ENCODE measurements at regions not wholly inside any gene's neighbourhood (a gene's known extent, or its start where the extent isn't known, plus 50 kb on each side); places are given as distances from the start of the nearest gene placed in this dataset.

GRCh38 chr2:215612786-215613185 lies 176.9 kb upstream of the FN1 start:
- TF ChIP-seq ZNF23 (CRISPR knock-in tag; IDR thresholded peaks at IDR 0.05): no peak
- TF ChIP-seq TCF15 (CRISPR knock-in tag; IDR thresholded peaks at IDR 0.05): no peak
- no peak for TF ChIP-seq SRSF9 (IDR thresholded peaks at IDR 0.05; ENCODE audit: borderline replicate concordance, low read depth, low read length)
- Histone ChIP-seq H3K27ac (ENCODE audit: extremely low read depth, low read depth, low read length) (no peak overlapping the region), H3K9me1 (ENCODE audit: control insufficient read depth, insufficient read depth, low read length) (no peaks in the 10 kb centered on the region), H3K9ac (ENCODE audit: insufficient read depth in 1 of 2, low read depth in 2 of 2, low read length in 2 of 2) (no peak overlapping the region), H3K4me1 (replicated peaks in 1 of 2; ENCODE audit: control insufficient read depth in 2 of 2, insufficient read depth in 2 of 2, low read length in 2 of 2) (0 out of 5 replicates have a peak, but pooled peaks cover 0 to 4% of the 10 kb centered on the region in 2 experiments), H3K79me2 (ENCODE audit: control insufficient read depth, insufficient read depth, low read length) (no peaks in the 10 kb centered on the region), H4K20me1 (replicated peaks; ENCODE audit: control insufficient read depth, insufficient read depth, low read length) (no peaks in the 10 kb centered on the region), H3K27me3 (ENCODE audit: control insufficient read depth in 2 of 2, insufficient read depth in 2 of 2, low read length in 2 of 2) (no peaks in the 10 kb centered on the region), H3K9me3 (replicated peaks; ENCODE audit: control insufficient read depth, insufficient read depth, low read depth, low read length) (peaks cover 3% of the 10 kb centered on the region), H3K4me2 (ENCODE audit: insufficient read depth, low read length) (no peak overlapping the region), H3K36me3 (ENCODE audit: control insufficient read depth, insufficient read depth, low read length) (no peaks in the 10 kb centered on the region), H3K4me3 (no peak overlapping the region), H2AFZ (ENCODE audit: low read depth, low read length) (no peak overlapping the region)
- WGBS (ENCODE audit: insufficient coverage, low coverage, missing lambda C conversion rate): 57% methylated on average over 2 of the region's 2 CpGs
- no peak for DNase-seq (ENCODE audit: extremely low read depth in 1 of 4, low spot score in 3 of 4)
- no peak for FAIRE-seq
- in situ Hi-C loops (cut with MboI): no loop called here
- no TSS peak for BruUV-seq (replicated peaks)
- ChIA-PET CTCF (ENCODE audit: low intra/inter-chr PET ratio) (no interaction called here), POLR2A (interaction anchor here (0.5 kb wide), 1 partner anchor 151 kb away, joined by 3 read pairs; no protein-coding TSS in a partner anchor)
- ATAC-seq: no peak
- intact Hi-C loops (cut with micrococcal nuclease): loop anchor here (10.0 kb wide), 1 partner anchor 108 kb away; no protein-coding TSS in a partner anchor

- Histone ChIP-seq H3K9me3 (replicated peaks; ENCODE audit: control insufficient read depth, insufficient read depth, low read depth, low read length) (no peaks in the 10 kb centered on the region), H3K79me2 (ENCODE audit: control insufficient read depth, insufficient read depth, low read length) (no peaks in the 10 kb centered on the region), H3K4me3 (no peak overlapping the region), H4K20me1 (replicated peaks; ENCODE audit: control insufficient read depth, insufficient read depth, low read length) (no peaks in the 10 kb centered on the region), H3K4me2 (ENCODE audit: insufficient read depth, low read length) (no peak overlapping the region), H3K27ac (ENCODE audit: extremely low read depth, low read depth, low read length) (no peak overlapping the region), H2AFZ (ENCODE audit: low read depth, low read length) (no peak overlapping the region), H3K27me3 (ENCODE audit: control insufficient read depth in 2 of 2, insufficient read depth in 2 of 2, low read length in 2 of 2) (no peaks in the 10 kb centered on the region), H3K9me1 (ENCODE audit: control insufficient read depth, insufficient read depth, low read length) (no peaks in the 10 kb centered on the region), H3K9ac (ENCODE audit: insufficient read depth in 1 of 2, low read depth in 2 of 2, low read length in 2 of 2) (no peak overlapping the region), H3K4me1 (replicated peaks in 1 of 2; ENCODE audit: control insufficient read depth in 2 of 2, insufficient read depth in 2 of 2, low read length in 2 of 2) (0 out of 5 replicates have a peak, but pooled peaks cover 0 to 4% of the 10 kb centered on the region in 2 experiments), H3K36me3 (ENCODE audit: control insufficient read depth, insufficient read depth, low read length) (no peaks in the 10 kb centered on the region)
- BruUV-seq (replicated peaks): no TSS peak
- WGBS (ENCODE audit: insufficient coverage, low coverage, missing lambda C conversion rate): 59% methylated on average over 7 of the region's 7 CpGs
- DNase-seq (ENCODE audit: extremely low read depth in 1 of 4, low spot score in 3 of 4) (no peak), FAIRE-seq (no peak), ATAC-seq (no peak)
- POLR2A ChIA-PET: no interaction called here
- TF ChIP-seq ZNF24 (IDR thresholded peaks at IDR 0.05): peak; percentile 25; the same call in 1 of the 2 replicates
- TF ChIP-seq SFPQ (IDR thresholded peaks at IDR 0.05; ENCODE audit: low read depth, low read length): no peak
- TF ChIP-seq ZEB2 (IDR thresholded peaks at IDR 0.05): no peak
- intact Hi-C loops (cut with micrococcal nuclease): loop anchor here (10.0 kb wide), 1 partner anchor 107 kb away; no protein-coding TSS in a partner anchor
- CTCF ChIA-PET (ENCODE audit: low intra/inter-chr PET ratio): no interaction called here
- in situ Hi-C loops (cut with MboI): no loop called here
Observed at GRCh38 chr2:215611609-215612386, 175.9 kb upstream of the FN1 start.
